PC-9 (cell line): ENCODE measurements at regions not wholly inside any gene's neighbourhood (a gene's known extent, or its start where the extent isn't known, plus 50 kb on each side); places are given as distances from the start of the nearest gene placed in this dataset.

ENCODE experiments used
- BruUV-seq: library from RNA; stranded (reverse); fragments of 400-500 nt; replicated peaks from 2 replicates; lab custom pipeline; 2021; lab: Mats Ljungman, UMichigan
- CTCF ChIA-PET: fragments of 300-600 bp; sonication (Branson Sonifier 250); formaldehyde crosslinking; loops from one replicate; lab custom pipeline; 2022; ENCODE audit warnings: antibody characterized with exemption; lab: Charles Lee
- POLR2A ChIA-PET: fragments of 300-600 bp; sonication (Branson Sonifier 250); formaldehyde crosslinking; loops from one replicate; lab custom pipeline; 2022; ENCODE audit warnings: antibody characterized with exemption; ENCODE audit not compliant: unreplicated experiment; lab: Charles Lee
- DNase-seq, 2 experiments: peaks; one replicate each; pipeline versions ENCODE4 v3.0.0 to v3.0.0-alpha.2; 2015 to 2022; ENCODE audit warnings: mixed read lengths in 1 of 2
- H2AFZ ChIP-seq: fragments of 200-600 bp; sonication (generic); 2 replicates; pipeline ENCODE4 v1.8.1; 2017; ENCODE audit warnings: antibody characterized with exemption
- H3F3A ChIP-seq: fragments of 200-600 bp; sonication (generic); 2 replicates; pipeline ENCODE4 v1.8.1; 2017; ENCODE audit warnings: antibody characterized with exemption, mild to moderate bottlenecking, low read depth; ENCODE audit not compliant: insufficient read depth
- H3K27ac ChIP-seq: fragments of 200-600 bp; sonication (generic); 2 replicates; pipeline ENCODE4 v1.6.1; 2016; ENCODE audit warnings: mixed run types
- H3K27me3 ChIP-seq: fragments of 200-600 bp; sonication (generic); 2 replicates; pipeline ENCODE4 v1.6.1; 2016; ENCODE audit warnings: low read depth, mixed run types; ENCODE audit not compliant: insufficient read depth
- H3K36me3 ChIP-seq: fragments of 200-600 bp; sonication (generic); 2 replicates; pipeline ENCODE4 v1.6.1; 2016; ENCODE audit warnings: low read depth, mixed run types
- H3K4me1 ChIP-seq: fragments of 200-600 bp; sonication (generic); replicated peaks from 2 replicates; pipeline ENCODE4 v1.6.1; 2016; ENCODE audit warnings: mixed run types; ENCODE audit not compliant: insufficient read depth
- H3K4me2 ChIP-seq: fragments of 200-600 bp; sonication (generic); 2 replicates; pipeline ENCODE4 v1.6.1; 2017; ENCODE audit warnings: mixed run types
- H3K4me3 ChIP-seq: fragments of 200-600 bp; sonication (generic); 2 replicates; pipeline ENCODE4 v1.6.1; 2016; ENCODE audit warnings: mixed run types
- H3K79me2 ChIP-seq: fragments of 200-600 bp; sonication (generic); 2 replicates; pipeline ENCODE4 v1.6.1; 2017; ENCODE audit warnings: low read depth, mixed run types
- H3K9me2 ChIP-seq: fragments of 200-600 bp; sonication (generic); 2 replicates; pipeline ENCODE4 v1.8.1; 2017; ENCODE audit warnings: mild to moderate bottlenecking; ENCODE audit not compliant: insufficient read depth
- H3K9me3 ChIP-seq: fragments of 200-600 bp; sonication (generic); 2 replicates; pipeline ENCODE4 v1.8.1; 2016; ENCODE audit warnings: low read depth; ENCODE audit not compliant: insufficient read depth
- H4K20me1 ChIP-seq: fragments of 200-600 bp; sonication (generic); 2 replicates; pipeline ENCODE4 v1.8.1; 2017; ENCODE audit not compliant: insufficient read depth
- EZH2 ChIP-seq: fragments of 200-600 bp; sonication (generic); IDR thresholded peaks from 2 replicates; pipeline ENCODE4 v1.8.0; 2017; ENCODE audit warnings: antibody characterized with exemption, low read depth
- intact Hi-C: fragments of 100-400 bp; cut with micrococcal nuclease; formaldehyde crosslinking; loops from one replicate; pipeline ENCODE4 v1.10.0; 2022; ENCODE audit not compliant: unreplicated experiment
- TF ChIP-seq, protein P1 (sequence below): fragments of 200-600 bp; sonication (generic); conservative IDR thresholded peaks from 2 replicates; pipeline ENCODE4 v1.6.1; 2017; ENCODE audit warnings: mixed run types, antibody characterized with exemption, mild to moderate bottlenecking, moderate library complexity

DNA sequence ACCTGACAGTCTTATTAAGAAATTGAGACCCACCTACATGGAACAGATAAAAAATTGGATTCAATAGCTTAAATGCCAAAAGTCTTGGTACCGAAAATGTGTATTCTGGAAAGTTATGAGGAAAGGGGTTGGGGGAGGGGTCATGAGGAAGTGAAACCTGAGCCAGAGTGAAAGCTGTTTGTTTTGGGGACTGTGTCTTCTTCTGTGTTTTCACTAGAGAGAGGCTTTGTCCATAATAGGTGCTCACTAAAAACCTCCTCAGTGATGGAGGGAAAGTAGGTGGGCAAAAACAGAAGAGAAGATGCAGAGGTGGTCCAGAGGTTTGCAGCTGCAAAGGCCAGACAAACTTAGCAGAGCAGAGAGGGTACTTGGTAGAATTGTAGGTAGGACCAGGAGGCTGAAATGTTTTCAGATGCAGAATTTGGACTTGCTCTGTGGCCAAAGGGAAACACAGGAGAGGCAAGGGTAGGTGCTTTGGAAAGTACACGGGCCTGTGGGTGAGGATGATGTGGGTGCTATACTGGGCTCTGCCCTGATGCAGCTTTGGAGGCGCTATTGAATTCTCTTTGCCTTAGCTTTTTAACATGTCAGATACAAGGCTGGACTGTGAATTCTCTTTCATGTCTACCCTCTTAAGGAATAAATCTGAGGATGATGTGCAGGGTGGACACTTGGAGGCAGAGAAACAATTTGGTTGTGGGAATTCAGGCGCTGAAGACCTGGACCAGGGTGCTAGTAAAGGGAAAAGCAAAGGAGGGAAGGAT is 254.6 kb downstream of the PTEN start:
- DNase-seq, result no peak
- H2AFZ ChIP-seq, result no peak overlapping the region
- no peaks in the 10 kb centered on the region for H3K27me3 ChIP-seq
- H3K79me2 ChIP-seq, result no peaks in the 10 kb centered on the region
- BruUV-seq, result no TSS peak
- ChIA-PET POLR2A (no interaction called here), CTCF (no interaction called here)
- no peaks in the 10 kb centered on the region for H3K36me3 ChIP-seq
- no peaks in the 10 kb centered on the region; the same call in 1 of the 2 replicates for H3K4me1 ChIP-seq
- H3K9me3 ChIP-seq, result no peaks in the 10 kb centered on the region
- no peak overlapping the region for H3K4me3 ChIP-seq
- H3K27ac ChIP-seq, result no peak overlapping the region
- no peak overlapping the region for H3K4me2 ChIP-seq
- no peaks in the 10 kb centered on the region; the same call in 1 of the 2 replicates for H3F3A ChIP-seq
- H4K20me1 ChIP-seq, result no peaks in the 10 kb centered on the region
- TF ChIP-seq, protein P1, sequence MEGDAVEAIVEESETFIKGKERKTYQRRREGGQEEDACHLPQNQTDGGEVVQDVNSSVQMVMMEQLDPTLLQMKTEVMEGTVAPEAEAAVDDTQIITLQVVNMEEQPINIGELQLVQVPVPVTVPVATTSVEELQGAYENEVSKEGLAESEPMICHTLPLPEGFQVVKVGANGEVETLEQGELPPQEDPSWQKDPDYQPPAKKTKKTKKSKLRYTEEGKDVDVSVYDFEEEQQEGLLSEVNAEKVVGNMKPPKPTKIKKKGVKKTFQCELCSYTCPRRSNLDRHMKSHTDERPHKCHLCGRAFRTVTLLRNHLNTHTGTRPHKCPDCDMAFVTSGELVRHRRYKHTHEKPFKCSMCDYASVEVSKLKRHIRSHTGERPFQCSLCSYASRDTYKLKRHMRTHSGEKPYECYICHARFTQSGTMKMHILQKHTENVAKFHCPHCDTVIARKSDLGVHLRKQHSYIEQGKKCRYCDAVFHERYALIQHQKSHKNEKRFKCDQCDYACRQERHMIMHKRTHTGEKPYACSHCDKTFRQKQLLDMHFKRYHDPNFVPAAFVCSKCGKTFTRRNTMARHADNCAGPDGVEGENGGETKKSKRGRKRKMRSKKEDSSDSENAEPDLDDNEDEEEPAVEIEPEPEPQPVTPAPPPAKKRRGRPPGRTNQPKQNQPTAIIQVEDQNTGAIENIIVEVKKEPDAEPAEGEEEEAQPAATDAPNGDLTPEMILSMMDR, result no peak
- TF ChIP-seq EZH2, result no peak
- intact Hi-C loops, result no loop called here
- H3K9me2 ChIP-seq, result no peaks in the 10 kb centered on the region

DNA sequence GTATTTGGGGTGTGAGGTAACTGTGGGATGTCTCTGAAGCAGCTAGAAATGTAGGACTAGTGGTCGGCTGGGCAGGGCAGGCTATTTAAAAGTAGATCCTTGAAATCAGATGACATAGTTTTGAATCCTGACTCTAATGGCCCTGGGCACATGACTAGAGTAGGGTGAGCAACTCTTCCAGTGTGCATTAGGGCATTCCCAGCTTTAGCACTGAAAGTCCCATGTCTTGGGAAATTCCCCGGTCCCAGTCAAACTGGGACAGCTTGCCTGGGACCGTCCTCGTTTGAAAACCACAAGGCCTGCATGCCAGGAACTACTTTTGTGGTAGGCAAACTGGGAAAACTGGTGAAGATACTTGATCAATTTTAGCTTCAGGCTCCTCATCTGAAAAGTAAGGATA is 255.3 kb downstream of the PTEN start:
- H3K9me2 ChIP-seq, result no peaks in the 10 kb centered on the region
- no peak overlapping the region for H3K27ac ChIP-seq
- no peak for DNase-seq
- TF ChIP-seq, protein P1, result no peak
- no peak for TF ChIP-seq EZH2
- H2AFZ ChIP-seq, result no peak overlapping the region
- H3K36me3 ChIP-seq, result no peaks in the 10 kb centered on the region
- CTCF ChIA-PET, result no interaction called here
- no peaks in the 10 kb centered on the region for H4K20me1 ChIP-seq
- POLR2A ChIA-PET, result no interaction called here
- no peaks in the 10 kb centered on the region for H3K27me3 ChIP-seq
- no peaks in the 10 kb centered on the region for H3K79me2 ChIP-seq
- no peak overlapping the region for H3K4me3 ChIP-seq
- H3K4me1 ChIP-seq, result no peaks in the 10 kb centered on the region; the same call in 1 of the 2 replicates
- no peaks in the 10 kb centered on the region; the same call in 1 of the 2 replicates for H3F3A ChIP-seq
- H3K4me2 ChIP-seq, result no peak overlapping the region
- no peaks in the 10 kb centered on the region for H3K9me3 ChIP-seq
- no TSS peak for BruUV-seq
- intact Hi-C loops, result no loop called here

DNA sequence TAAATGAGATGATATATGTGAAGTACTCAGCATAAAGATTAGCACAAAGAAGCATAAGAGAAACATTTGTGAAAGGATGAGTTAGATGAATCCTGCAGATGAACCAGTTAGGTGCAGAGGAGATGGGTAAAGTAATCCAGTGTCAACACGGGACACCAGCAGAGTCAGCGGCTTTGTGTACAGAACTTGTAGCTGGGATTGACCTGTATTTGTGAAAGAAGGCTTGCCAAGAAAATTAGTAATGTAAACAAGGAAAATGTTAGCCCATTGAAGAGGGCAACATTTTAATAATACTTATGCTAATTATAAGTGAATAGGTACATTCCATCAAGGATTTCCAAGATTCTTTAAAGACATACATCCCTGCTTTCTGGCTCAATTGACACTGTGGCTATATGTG is 255.7 kb downstream of the PTEN start:
- Histone ChIP-seq H2AFZ (no peak overlapping the region), H3K4me1 (no peaks in the 10 kb centered on the region; the same call in 1 of the 2 replicates), H3K9me3 (no peaks in the 10 kb centered on the region), H4K20me1 (no peaks in the 10 kb centered on the region), H3K27ac (no peak overlapping the region), H3K9me2 (no peaks in the 10 kb centered on the region), H3K79me2 (no peaks in the 10 kb centered on the region), H3K4me3 (no peak overlapping the region), H3F3A (no peaks in the 10 kb centered on the region; the same call in 1 of the 2 replicates), H3K27me3 (no peaks in the 10 kb centered on the region), H3K36me3 (no peaks in the 10 kb centered on the region), H3K4me2 (no peak overlapping the region)
- ChIA-PET CTCF (no interaction called here), POLR2A (no interaction called here)
- TF ChIP-seq, protein P1, result no peak
- TF ChIP-seq EZH2, result no peak
- no peak for DNase-seq
- no TSS peak for BruUV-seq
- intact Hi-C loops, result no loop called here
